Activated CD4-positive, alpha-beta T cell treated with anti-CD3 and anti-CD28 coated beads, Interleukin-2, Interleukin-4, amounts not matched to agents 100 ng/mL and 50 ng/mL, durations not matched to agents 16 hours and 8 hours (primary cell): ENCODE measurements at regions not wholly inside any gene's neighbourhood (a gene's known extent, or its start where the extent isn't known, plus 50 kb on each side); places are given as distances from the start of the nearest gene placed in this dataset.

Experiments
- DNase-seq: peaks from one replicate; pipeline ENCODE4 v3.0.0-alpha.2; 2020; ENCODE audit warnings: low spot score

DNA sequence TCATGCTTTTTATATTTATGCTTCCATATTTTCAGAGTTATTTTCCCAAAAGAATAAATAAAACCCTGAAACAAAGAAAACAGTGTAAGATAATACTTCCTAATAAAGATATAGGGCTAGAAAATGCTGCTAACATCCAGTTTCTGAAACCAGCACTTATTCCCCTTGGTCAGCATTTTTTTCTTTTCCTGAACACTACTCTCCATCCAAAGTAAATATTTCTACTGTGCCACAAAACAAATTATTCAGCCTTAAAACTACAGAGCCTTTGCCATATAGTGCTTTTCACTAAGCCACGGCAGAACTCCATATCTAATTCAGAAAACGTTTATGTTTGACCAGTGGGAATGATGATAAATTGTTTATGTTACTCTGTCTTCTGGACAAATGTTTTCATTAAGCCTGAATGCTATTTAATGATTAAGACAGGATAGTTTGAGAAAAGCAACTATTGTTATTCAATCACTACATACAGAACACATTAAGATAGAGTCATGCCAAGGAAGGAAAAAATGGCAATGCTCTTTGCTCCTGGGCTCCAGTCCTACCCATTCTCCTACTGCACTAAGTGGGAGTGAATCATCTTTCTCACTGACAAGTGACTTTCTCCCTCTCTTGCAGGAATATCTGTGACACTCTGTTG, 723.9 kb downstream of the FAT4 start:
- no peak for DNase-seq

DNA sequence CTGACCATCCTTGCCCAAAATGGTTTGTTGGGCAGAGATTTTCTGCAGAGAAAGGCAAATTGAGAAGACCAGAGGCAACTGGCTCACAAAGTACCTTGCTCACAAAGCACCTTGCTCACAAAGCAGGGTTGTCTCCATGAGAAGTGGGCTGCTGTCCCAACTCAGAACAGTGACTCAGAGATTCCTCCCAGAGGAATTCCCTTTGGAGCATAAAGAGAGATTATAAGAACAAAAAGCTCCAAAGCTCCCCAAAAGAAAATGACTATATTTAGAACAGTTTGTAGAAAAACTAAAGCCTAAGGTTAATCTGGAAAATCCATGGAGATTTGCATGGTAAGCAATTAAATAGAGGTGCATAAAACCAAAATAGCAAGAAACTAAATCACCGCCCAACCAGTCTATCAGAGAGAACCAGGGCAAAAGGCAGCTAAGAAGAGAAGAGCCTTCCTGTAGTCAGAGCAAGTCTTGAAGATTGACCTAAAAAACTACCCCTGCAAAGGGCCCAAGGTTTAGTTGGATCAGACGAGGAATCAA, 731.4 kb downstream of the FAT4 start:
- DNase-seq, result no peak

DNA sequence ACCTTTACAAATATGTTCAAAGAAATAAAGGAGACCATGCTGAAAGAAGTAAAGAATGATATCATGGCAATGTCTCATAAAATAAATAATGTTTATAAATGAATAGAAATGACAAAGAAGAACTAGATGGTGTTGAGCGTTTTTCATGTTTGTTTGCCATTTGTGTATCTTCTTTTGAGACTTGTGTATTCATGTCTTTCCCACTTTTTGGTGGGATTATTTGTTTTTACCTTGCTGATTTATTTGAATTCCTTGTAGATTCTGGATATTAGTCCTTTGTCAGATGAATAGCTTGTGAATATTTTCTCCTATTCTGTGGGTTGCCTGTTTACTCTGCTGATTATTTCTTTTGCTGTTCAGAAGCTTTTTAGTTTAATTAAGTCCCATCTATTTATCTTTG, 732.4 kb downstream of the FAT4 start:
- DNase-seq, result no peak

DNA sequence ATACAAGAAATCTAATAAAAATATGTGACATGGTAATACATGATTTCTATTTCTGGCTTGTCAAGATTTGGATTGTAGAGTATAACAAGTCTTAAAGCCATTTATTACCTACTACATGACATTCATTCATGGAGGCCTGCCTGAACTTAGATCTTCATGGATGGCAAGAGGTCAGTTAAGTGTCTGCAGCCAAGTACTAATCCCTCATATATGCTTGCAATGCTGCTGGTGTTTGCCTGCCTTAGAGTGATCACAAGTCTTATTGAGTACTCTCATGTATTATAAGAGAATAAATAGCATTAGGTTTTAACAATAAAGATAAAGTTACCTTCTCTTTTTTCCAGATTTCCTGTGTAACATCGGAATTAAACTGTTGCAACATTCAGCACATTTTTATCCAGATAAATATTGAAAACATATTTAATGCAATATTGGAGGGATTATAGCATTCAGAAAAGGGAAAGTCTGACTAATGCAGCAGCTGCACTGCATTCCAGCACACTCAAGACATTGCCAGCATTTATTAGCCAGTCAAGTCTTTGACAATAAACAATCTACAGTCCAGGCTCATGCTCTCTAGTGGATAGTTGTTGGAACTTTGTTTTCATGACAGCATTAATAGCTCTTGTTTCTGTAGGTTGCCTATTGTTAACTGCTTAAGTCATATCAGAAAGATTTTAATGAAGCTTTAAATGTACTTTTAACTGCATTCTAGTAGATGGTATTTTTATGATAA, 737.1 kb downstream of the FAT4 start:
- no peak for DNase-seq

DNA sequence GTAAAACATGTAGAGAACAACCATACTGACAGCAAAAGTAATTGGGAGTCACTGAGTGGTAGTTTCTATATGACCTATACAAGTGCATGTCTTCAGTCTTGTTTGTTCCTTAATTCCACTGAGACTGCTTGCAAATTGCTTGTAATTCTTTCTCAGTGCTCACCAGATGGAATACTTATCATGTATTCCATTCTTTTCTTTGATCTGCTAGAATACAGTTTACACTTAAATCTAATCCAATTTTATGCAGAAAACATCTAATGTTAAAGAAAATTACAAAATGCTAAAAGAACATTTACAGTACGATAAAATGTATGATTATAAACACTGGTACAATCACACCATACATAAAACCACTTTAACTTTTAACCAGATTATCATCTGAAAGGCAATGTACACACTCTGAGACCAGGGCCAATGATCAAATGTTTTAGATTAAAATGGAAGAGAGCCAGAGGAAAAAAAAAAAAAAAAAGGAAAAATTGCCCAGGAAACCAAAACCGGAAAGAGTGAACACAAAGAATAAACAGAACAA, 741.4 kb downstream of the FAT4 start:
- DNase-seq, result no peak

DNA sequence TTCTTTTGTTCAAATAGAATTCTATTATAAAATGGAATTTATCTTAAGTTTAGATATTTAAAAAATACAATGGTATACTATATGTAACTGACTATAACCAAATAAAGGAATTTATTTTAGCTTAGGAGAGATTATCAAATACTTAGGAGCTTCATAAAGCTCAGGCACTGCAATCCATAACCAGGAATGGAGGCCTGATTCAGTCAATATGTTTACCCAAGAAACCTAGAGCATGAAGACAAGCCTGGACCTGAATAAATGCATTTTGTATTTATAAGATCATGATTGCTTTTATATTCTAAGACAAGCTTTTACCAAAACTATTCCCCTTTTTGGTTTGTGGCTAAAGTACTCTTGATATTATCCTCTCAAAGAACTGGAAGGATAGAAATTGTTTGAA, 742.6 kb downstream of the FAT4 start:
- no peak for DNase-seq

DNA sequence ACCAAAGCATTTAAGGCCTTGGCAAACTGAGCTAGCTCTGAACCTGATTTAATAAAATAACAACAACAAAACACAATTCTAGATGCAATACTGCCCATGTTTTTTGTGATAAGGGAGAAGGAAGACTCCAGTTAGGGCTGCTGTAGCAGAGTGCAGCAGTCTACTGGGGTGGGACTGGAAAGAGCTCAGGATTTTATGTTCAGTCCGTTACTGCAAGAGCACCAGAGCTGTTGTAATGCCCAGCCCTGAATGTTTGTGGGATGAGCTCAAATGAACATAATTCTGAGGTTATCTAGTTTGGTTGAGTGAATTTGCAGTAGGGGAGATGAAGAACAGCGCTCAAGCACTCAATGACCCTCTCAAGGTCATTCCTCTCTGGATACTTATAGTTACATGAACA, 743.8 kb downstream of the FAT4 start:
- no peak for DNase-seq

DNA sequence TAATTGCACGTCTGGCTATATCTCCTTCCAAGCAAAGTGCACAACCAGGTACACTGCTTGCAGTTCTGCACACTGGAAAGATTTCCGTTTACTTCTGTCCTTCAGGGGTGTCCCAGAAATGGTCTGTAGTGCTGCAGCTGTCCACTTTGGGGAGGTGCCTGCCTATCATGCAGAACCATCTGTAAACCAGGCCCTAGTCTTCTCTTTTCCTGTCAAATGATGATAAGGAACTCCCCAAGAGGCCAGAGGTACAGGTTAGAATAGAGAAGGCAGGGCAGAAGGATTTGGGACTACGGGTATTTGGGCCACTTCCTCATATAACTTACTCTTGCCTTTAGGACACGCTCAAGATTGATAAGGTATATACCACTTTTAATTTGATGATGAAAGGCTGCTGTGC, 746.9 kb downstream of the FAT4 start:
- no peak for DNase-seq

DNA sequence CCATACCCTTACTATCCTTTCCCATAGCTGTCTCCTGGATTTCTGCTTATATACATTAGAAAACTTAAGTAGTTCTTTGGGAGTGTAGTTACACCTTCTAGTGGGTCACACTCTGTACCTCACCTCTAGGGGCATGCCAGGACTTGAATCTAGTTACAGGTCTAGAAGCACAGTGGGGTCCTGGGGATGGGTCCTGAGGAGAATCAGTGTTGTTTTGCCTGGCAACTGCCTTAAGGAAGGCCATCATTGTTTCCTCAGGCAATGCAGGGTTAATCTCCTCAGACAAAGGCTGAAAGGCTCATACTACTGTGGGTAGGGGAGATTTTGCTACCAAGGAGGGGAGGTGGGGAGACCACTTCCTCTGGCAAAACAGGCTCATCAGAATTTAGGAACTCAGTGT, 750.3 kb downstream of the FAT4 start:
- DNase-seq, result no peak

DNA sequence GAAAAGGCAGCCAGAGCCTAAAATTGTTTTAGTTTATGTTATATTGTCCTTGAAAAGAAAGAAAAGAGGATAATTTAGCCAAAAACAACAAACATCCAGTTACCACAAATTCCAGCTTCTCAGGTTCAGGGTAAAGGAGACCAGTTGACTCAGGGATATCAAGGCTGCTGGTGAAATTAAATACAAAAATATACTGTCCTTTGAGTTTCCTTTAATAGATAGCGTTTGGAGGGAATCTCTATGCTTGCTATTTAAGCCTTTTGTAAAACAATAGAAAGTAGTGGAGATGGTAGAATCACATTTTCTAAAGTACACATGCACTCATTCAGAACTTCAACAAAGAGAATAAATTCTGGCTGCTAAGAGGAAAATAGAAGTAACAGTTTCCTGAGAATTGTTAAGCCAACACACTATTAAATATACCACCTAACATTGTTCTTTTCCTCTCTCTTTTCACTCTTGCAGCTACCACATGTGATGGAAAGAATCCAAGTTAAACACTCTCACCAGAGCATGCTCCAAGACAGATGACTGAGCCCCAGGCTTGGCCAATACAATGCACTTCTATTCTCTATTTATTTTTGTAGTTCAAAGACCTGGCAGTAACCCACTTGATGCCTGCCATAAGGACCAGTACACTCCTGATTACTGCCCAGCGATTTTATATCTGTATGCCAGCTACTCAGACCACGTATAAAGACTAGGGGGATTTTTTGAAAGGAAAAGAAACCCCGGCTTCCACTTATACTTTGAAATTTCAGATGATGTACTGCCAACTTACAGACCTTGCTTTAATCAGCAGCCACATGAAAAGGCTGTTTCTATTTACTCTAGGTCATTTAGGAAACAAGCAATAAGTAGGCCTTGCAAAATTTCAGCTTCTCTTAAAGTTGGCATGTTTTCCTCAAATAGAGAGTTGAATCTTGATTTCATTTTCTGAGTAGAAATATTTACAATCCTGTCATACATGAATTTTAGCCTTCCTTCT, 756.9 kb downstream of the FAT4 start:
- no peak for DNase-seq

DNA sequence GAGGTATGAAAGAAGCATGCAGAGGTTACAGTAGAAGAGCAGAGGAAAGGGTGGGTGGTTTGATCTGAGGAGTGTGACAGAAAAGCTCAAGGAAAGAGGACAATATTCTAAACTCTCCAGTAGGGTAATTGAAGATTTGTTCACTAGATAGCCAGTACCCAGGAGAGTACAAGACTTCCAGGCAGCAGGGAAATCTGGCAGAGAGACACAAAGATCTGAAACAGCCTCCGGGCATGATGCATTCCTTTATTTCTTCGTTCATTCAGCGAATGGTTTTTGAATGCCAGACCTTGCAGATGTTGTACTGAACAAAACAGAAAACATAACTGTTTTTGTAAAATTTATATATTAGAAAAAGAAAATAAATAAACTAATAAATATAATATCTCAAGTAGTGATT, 766.6 kb downstream of the FAT4 start:
- no peak for DNase-seq

DNA sequence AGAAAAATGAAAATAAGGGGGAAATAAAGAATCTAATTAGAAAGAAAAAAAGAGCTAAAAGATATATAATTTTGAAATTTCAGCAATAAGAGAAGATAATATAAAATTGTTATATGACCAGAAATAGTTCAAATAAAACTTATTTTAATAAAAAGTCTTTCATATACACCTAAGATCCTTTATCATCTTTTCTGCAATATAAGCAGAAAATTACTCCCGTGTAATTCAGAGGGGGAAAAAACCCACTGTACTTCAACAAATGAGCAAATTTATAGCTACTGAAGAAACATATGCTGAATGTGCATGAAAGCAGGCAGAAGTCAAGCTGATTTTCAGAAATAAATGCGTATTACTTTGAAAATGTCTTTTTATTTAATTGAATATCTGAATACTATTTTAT, 771.3 kb downstream of the FAT4 start:
- no peak for DNase-seq

DNA sequence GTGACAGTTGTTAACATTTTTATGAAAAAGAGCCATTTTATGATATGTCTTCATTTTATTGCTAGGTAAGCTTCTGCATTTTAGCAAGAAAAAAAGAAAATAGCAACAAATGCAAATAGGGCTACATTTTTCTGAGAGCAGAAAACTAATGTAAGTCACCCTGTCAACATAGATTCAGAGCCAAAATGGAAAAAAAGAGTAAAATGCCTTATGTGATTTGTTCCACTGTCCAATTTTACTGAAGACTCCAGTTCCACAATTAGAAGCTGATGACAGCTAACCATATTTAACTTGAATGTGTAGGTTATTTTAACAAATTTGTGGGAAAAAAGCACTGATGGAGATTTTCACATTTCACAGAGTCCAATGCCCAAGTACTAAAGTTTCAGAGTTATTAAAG, 772.3 kb downstream of the FAT4 start:
- no peak for DNase-seq

DNA sequence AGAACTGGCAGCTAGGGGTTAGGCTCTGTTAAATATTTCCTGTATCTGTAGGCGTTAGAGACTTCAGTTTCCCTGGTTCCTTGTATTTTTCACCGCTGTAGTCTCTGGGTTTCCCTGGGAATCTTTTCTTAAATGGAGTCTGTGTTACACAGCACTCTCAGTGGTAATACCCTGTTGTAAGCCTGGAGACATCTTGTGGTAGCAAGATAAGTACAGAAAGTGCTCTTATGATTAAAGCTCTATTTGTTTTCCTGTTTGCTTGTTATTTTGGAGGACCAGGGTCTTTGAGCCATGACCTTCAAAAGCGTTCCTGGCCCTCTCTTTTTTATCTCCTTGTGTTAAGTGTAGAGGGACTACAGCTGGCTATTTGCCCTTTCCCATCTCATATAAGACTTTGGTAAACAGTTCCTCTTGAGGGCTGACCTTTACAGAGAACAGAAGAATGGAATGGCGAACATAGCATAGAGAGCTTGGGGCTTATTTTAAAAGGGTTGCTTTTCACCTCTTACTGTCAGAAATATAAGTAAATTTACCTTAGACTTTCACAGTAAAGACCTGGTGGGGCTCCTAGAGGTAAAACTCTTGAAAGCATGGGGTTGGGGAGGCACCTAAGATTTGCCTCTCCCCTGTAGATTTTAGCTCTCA, 782.5 kb downstream of the FAT4 start:
- no peak for DNase-seq

DNA sequence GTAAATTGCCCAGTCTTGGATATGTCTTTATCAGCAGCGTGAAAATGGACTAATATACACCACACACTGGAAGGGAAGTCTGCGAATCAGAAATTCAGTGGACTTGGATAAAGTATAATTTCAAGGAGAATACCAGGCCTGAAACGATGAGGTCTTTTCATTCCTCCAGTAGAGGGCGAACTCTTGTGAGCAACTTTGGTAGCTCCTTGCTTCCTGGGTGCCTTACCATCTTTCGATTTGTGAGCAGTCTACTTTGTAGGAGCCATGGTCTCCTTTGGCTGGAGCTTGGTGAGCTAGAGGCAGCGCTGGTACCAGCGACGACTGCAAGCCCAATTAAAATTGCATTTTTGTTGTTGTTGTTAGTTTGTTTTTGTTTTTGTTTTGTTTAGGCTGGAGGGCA, 791.9 kb downstream of the FAT4 start:
- DNase-seq, result no peak

DNA sequence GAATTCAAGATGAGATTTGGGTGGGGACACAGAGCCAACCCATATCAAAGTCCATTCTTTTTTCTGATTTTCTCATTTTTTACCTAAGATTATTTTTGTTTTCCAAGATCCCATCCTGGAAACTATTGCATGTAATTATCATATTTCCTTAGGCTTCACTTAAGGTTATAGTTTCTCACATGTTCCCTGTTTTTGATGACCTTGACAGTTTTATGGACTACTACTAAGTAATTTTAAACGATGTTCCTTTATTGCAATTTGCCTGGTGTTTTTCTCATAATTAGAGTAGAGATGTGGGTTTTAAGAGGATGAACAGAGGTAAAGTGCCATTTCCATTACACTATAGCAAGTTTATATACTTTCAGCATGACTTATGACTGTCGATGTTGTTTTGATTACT, 795.1 kb downstream of the FAT4 start:
- DNase-seq, result no peak

DNA sequence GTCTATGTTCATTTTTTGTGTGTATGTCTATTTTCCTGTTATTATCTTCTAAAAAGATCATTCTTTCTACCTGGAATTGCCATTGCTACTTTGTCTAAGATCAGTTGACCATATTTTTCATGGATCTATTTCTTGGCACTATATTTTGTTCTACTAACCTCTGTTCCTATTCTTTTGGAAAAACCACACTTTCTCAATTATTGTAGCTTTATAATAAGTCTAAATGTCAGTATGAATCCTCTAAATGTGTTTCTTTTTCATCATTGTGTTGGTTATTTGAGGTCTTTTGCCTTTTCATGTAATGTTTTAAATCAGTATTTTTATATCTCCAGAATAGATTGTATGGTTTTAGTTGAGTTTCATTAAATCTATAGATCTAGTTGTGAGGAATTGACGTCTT, 798.3 kb downstream of the FAT4 start:
- DNase-seq, result no peak

DNA sequence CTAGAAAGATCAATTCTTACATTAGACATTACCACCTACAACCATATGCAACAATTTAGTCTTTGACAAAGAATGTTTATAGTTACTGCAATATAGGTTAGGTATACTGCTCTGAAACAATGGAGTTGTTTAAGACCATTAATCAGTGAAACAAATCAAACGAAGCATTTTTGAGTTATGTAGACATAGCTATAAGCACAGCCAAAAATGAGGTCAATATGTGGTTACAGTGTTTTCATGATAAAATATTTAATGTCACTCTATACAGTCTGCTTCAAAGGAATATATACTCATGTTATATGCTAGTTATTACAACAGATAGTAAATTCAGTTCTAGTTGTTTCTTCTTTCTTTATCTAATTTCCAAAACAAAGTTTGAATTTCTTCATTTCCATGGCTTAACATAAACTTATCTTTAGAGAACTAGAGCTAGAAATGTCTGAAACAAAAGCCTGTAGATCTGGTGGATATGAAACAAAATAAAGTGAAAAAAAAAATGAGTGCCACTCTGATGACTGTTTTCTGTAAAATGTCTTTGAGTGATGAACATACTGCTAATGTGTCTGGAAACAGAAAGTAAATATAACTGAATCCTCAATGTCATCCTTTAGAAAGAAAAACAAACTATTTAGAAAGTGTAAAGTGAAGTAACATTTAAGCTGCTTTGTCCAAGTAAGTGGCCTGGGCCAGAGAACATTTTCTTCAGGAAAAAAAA, 809.0 kb downstream of the FAT4 start:
- no peak for DNase-seq

DNA sequence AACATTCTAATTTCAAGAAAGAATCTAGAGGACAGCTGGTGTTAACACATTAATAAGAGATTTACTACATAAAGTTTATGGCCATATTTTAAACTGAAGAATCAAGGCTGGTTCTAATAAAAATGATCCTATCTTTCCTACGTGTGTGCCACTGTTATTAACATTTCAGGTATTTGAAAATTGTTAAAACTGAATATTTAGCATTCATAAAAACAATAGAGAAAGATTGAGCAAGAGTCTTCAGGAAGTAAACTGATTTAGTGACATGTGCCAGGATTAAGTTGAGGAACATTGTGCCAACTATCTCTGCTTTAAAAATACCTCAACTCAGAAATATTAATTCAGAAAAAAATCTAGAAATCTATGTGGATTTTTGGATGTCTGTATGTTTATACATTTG, 810.1 kb downstream of the FAT4 start:
- DNase-seq, result no peak

DNA sequence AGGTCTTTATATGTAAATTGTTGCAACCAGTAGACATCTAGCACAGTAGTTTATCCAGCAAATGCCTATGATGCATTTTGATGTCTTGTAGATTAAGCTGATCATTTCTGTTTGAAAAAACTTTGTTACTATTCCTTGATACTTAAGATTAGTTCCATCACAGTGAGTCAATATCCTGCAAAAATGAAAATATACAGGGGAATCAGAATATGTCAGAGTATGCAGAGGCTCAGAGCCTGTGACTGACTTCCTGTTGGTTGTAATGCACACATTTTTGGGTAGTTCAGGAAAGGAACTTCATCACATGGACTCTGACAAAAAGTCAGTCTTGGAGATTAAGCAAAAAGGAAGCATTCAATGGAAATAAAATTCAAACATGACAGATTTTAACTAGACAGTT, 815.5 kb downstream of the FAT4 start:
- DNase-seq, result no peak
